Ovary (tissue), 7 donors: ENCODE measurements at regions not wholly inside any gene's neighbourhood (a gene's known extent, or its start where the extent isn't known, plus 50 kb on each side); places are given as distances from the start of the nearest gene placed in this dataset.
"Not testable (repeated sequence)": the region's sequence is repeated elsewhere in the genome, so short reads cannot be mapped to it uniquely, and the experiment has no call there.

Source experiments
- DNase-seq, 5 donors: peaks; one replicate each; pipeline ENCODE4 v3.0.0-alpha.2; 2019 to 2020
- H3K27ac ChIP-seq, 2 donors: fragments of 200-600 bp; one replicate each; pipeline versions ENCODE4 v1.5.1 to v1.8.0; 2019 to 2022
- H3K27me3 ChIP-seq: fragments of 200-600 bp; one replicate; pipeline ENCODE4 v1.8.0; 2022
- H3K36me3 ChIP-seq: fragments of 200-600 bp; sonication (generic); one replicate; pipeline ENCODE4 v1.5.1; 2019
- H3K4me1 ChIP-seq: one replicate; pipeline ENCODE4 v1.8.1; 2013; ENCODE audit warnings: mild to moderate bottlenecking, moderate library complexity; ENCODE audit not compliant: insufficient read depth
- H3K4me3 ChIP-seq: fragments of 200-600 bp; sonication (generic); one replicate; pipeline ENCODE4 v1.5.1; 2017
- H3K9me3 ChIP-seq, 2 donors: fragments of 200-600 bp in 1 of 2; sonication (generic) in 1 of 2; one replicate each; pipeline versions ENCODE4 v1.5.1 to v1.8.1; 2013 to 2019; ENCODE audit warnings: mild to moderate bottlenecking in 1 of 2, moderate library complexity in 1 of 2
- EP300 ChIP-seq: sonication (generic); formaldehyde crosslinking; IDR thresholded peaks from one replicate; pipeline ENCODE4 v1.6.1; 2017; ENCODE audit warnings: antibody characterized with exemption
- POLR2A ChIP-seq: fragments of 450-650 bp; IDR thresholded peaks from one replicate; pipeline ENCODE4 v1.6.1; 2017; ENCODE audit warnings: antibody characterized with exemption, mild to moderate bottlenecking, moderate library complexity
- WGBS, 3 donors: extraction: QIAGEN DNeasy Blood & Tissue Kit in 1 of 3; methylation state at CpG; one replicate each; pipeline versions ENCODE4 v1.1.5 to v1.1.7; 2013 to 2017; 5-methylcytosine and 5-hydroxymethylcytosine counted together
- intact Hi-C, 4 donors: fragments of 100-400 bp; cut with DNase I; formaldehyde crosslinking; loops; one replicate each; pipeline versions ENCODE4 v1.11.0 to v1.15.1; 2022 to 2023
- TF ChIP-seq, protein P1 (sequence below), 3 donors: fragments of 450-650 bp in 2 of 3; fragments of 200-600 bp in 1 of 3; IDR thresholded peaks; one replicate each; pipeline versions ENCODE4 v1.5.1 to v1.8.0; 2016 to 2022; ENCODE audit warnings: antibody characterized with exemption in 3 of 3, mild to moderate bottlenecking in 1 of 3
- donor health status: DM: no; HTN: no; CAD: no; lungs with moderate emphysema.
- donor health status: DM: no; HTN: no; CAD: no.
- donor health status: Bipolar disorder and iron deficiency.
- donor health status: DM: no; HTN: no; CAD: no.
- donor health status: DM: yes; HTN: yes; CAD: no.

DNA sequence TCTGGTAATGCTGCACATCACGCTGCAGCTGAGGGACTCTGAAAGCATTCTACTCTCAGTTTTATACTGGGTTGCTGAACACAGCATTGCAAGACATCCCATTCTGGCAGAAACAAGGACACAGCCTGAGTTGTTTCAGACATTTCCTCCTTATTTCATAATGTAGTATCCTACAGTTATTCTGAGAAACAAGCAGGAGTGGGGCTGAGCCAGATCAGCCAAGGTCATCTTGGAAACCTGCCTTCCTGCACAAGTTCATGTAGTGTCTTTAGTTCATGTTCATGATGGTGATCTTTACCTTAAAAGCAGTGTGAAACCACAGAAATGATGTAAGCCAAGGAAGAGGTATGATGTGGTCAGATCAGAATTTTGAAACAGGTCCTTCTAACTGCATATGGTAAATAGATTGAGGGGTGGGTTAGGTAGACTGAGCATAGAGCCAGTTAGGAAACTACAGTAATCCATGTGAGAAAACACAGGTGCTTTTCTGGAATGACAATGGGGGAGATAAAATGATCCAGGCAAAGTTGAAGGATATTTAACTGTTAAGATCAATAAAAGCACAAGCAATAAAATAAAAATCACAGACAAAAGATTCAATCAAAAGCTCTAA, 1686.8 kb downstream of the LRRC4C start:
- no peaks in the 10 kb centered on the region for H3K36me3 ChIP-seq
- no peak for TF ChIP-seq EP300
- TF ChIP-seq, protein P1, sequence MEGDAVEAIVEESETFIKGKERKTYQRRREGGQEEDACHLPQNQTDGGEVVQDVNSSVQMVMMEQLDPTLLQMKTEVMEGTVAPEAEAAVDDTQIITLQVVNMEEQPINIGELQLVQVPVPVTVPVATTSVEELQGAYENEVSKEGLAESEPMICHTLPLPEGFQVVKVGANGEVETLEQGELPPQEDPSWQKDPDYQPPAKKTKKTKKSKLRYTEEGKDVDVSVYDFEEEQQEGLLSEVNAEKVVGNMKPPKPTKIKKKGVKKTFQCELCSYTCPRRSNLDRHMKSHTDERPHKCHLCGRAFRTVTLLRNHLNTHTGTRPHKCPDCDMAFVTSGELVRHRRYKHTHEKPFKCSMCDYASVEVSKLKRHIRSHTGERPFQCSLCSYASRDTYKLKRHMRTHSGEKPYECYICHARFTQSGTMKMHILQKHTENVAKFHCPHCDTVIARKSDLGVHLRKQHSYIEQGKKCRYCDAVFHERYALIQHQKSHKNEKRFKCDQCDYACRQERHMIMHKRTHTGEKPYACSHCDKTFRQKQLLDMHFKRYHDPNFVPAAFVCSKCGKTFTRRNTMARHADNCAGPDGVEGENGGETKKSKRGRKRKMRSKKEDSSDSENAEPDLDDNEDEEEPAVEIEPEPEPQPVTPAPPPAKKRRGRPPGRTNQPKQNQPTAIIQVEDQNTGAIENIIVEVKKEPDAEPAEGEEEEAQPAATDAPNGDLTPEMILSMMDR (IDR thresholded peaks at IDR 0.05), result no peak
- no peak for TF ChIP-seq POLR2A
- intact Hi-C loops, result no loop called here
- no peaks in the 10 kb centered on the region for H3K4me1 ChIP-seq
- DNase-seq, result no peak
- 72 to 89% (median 82%) methylated on average over 1 of the region's 1 CpG for WGBS, 3 donors
- H3K27me3 ChIP-seq, result no peaks in the 10 kb centered on the region
- H3K27ac ChIP-seq, result no peak overlapping the region
- no peak overlapping the region for H3K4me3 ChIP-seq
- H3K9me3 ChIP-seq, result no peaks in the 10 kb centered on the region

DNA sequence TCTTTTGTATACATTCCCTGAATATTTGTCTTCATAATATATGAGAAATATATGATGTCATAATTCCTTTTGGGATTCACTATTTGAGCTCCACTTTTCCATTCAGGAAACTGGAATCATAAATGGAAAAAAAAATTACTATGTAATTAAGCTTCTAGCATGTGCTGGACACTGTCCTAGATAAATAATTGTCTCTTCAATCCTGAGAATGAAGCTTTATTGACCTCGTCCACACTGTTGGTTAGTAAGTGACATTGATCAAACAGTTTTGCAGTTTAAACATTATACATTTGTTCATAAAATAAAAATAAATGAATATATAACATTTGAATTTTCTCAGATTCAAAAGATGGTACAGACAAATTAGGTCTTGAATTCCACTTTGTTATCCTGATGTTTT, 1691.2 kb downstream of the LRRC4C start:
- Histone ChIP-seq H3K4me1 (no peaks in the 10 kb centered on the region), H3K9me3 (no peaks in the 10 kb centered on the region), H3K27me3 (no peaks in the 10 kb centered on the region), H3K4me3 (no peak overlapping the region), H3K27ac (no peak overlapping the region), H3K36me3 (no peaks in the 10 kb centered on the region)
- TF ChIP-seq EP300, result no peak
- TF ChIP-seq POLR2A, result no peak
- TF ChIP-seq, protein P1 (IDR thresholded peaks at IDR 0.05), result no peak
- intact Hi-C loops, result no loop called here
- DNase-seq, result no peak
- WGBS, 3 donors, result 64 to 76% (median 75%) methylated on average over 1 of the region's 1 CpG

DNA sequence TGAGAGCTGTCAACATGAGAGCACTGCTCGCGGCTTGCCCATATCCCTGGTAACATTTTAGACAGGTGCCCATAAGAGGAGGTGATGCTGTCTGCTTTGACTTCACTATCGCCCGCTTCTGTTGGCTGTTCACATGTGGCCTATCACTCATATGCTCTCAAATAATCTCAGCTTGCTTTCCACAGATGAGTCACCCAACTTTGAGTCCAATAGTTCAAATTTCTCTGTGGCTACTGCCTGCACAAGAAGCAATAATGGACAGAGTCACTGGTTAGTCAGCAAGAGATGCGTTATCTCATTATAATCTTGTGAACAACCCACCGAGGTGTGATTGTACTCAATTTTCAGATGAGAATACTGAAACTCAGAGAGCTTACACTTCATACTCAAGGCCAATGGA, 1714.1 kb downstream of the LRRC4C start:
- 84 to 93% (median 93%) methylated on average over 6 of the region's 6 CpGs for WGBS, 3 donors
- Histone ChIP-seq H3K36me3 (no peaks in the 10 kb centered on the region), H3K9me3 (no peaks in the 10 kb centered on the region), H3K27me3 (no peaks in the 10 kb centered on the region), H3K27ac (no peak overlapping the region), H3K4me1 (no peaks in the 10 kb centered on the region), H3K4me3 (no peak overlapping the region)
- intact Hi-C loops, result no loop called here
- no peak for DNase-seq
- TF ChIP-seq POLR2A (no peak), EP300 (no peak)
- TF ChIP-seq, protein P1 (IDR thresholded peaks at IDR 0.05), result no peak

DNA sequence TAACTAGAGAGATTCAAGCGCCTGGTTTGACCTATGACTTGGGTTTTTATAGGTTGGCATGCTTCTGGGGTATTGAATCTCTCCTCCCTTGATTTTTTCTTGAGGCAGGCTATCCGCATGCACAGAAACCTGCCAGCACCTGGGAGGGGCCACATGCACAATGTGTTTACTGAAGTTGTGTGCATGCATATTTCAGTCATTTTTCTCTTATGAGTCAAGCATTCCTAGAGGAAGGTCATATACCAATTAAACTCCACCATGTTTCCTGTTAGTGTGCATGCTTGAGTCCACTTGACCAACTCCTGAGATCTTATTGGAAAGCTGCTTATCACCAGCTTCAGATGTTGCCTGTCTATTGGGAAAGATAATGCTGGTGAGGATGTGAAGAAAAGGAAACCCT, 1718.4 kb downstream of the LRRC4C start:
- DNase-seq, result no peak
- 85 to 95% (median 92%) methylated on average over 2 of the region's 2 CpGs for WGBS, 3 donors
- H3K27me3 ChIP-seq, result no peaks in the 10 kb centered on the region
- H3K4me3 ChIP-seq, result no peak overlapping the region
- TF ChIP-seq, protein P1 (IDR thresholded peaks at IDR 0.05), result no peak
- TF ChIP-seq EP300, result no peak
- no peak for TF ChIP-seq POLR2A
- no peaks in the 10 kb centered on the region for H3K9me3 ChIP-seq
- H3K4me1 ChIP-seq, result no peaks in the 10 kb centered on the region
- intact Hi-C loops, result no loop called here
- H3K27ac ChIP-seq, result no peak overlapping the region
- H3K36me3 ChIP-seq, result no peaks in the 10 kb centered on the region

DNA sequence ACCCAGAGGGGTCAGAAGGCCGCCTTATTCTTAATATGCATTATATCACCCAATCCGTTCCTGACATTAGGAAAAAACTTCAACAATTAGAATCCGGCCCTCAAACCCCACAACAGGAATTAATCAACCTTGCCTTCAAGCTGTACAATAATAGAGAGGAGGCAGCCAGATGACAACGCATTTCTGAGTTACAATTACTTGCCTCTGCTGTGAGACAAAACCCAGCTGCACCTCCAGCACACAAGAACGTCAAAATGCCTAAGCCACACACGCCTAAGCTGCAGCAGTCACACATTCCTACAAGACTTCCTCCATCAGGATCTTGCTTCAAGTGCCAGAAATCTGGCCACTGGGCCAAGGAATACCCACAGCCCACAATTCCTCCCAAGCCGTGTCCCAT, 1723.1 kb downstream of the LRRC4C start:
- H3K9me3 ChIP-seq, H3K4me1 ChIP-seq, H3K36me3 ChIP-seq, H3K4me3 ChIP-seq, intact Hi-C loops, H3K27ac ChIP-seq, DNase-seq, H3K27me3 ChIP-seq: not testable (repeated sequence)
- 38 to 41% (median 40%) methylated on average over 7 of the region's 7 CpGs for WGBS, 3 donors
